ENCODE measurements at regions not wholly inside any gene's neighbourhood (a gene's known extent, or its start where the extent isn't known, plus 50 kb on each side); places are given as distances from the start of the nearest gene placed in this dataset.

DNA sequence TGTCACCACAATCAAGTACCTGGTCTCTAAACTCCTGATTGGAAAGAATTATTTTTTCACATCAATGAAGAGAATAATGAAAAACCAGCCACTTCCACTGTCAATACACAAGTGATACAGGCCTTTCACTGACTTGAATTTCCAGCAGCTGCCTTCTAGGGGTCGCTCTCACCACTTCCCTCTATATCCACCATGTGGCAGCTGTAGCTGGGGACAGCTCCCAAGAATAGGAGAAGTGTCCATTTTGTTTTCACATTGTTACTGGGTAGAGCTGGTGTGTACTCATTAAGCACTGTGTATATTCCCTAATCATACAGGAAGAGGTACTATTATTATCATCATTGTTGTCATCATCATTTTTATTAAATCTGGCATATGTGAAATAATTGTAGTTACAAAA lies 438.4 kb upstream of the SPTLC3 start:
- TF ChIP-seq, protein P1, sequence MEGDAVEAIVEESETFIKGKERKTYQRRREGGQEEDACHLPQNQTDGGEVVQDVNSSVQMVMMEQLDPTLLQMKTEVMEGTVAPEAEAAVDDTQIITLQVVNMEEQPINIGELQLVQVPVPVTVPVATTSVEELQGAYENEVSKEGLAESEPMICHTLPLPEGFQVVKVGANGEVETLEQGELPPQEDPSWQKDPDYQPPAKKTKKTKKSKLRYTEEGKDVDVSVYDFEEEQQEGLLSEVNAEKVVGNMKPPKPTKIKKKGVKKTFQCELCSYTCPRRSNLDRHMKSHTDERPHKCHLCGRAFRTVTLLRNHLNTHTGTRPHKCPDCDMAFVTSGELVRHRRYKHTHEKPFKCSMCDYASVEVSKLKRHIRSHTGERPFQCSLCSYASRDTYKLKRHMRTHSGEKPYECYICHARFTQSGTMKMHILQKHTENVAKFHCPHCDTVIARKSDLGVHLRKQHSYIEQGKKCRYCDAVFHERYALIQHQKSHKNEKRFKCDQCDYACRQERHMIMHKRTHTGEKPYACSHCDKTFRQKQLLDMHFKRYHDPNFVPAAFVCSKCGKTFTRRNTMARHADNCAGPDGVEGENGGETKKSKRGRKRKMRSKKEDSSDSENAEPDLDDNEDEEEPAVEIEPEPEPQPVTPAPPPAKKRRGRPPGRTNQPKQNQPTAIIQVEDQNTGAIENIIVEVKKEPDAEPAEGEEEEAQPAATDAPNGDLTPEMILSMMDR (IDR thresholded peaks at IDR 0.05) = no peak
- no peak for TF ChIP-seq EP300 (IDR thresholded peaks at IDR 0.05)
